ENCODE measurements at regions not wholly inside any gene's neighbourhood (a gene's known extent, or its start where the extent isn't known, plus 50 kb on each side); places are given as distances from the start of the nearest gene placed in this dataset.

GRCh38 chrX:76931518-76931917, 504.0 kb downstream of the MAGEE1 start:
- TF ChIP-seq, protein P1, sequence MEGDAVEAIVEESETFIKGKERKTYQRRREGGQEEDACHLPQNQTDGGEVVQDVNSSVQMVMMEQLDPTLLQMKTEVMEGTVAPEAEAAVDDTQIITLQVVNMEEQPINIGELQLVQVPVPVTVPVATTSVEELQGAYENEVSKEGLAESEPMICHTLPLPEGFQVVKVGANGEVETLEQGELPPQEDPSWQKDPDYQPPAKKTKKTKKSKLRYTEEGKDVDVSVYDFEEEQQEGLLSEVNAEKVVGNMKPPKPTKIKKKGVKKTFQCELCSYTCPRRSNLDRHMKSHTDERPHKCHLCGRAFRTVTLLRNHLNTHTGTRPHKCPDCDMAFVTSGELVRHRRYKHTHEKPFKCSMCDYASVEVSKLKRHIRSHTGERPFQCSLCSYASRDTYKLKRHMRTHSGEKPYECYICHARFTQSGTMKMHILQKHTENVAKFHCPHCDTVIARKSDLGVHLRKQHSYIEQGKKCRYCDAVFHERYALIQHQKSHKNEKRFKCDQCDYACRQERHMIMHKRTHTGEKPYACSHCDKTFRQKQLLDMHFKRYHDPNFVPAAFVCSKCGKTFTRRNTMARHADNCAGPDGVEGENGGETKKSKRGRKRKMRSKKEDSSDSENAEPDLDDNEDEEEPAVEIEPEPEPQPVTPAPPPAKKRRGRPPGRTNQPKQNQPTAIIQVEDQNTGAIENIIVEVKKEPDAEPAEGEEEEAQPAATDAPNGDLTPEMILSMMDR (conservative IDR thresholded peaks at IDR 0.05 in 1 of 2, IDR thresholded peaks at IDR 0.05 in 1 of 2; ENCODE audit: low read depth in 1 of 2, low read length in 2 of 2) = no peak
- no peak for TF ChIP-seq EZH2 (IDR thresholded peaks at IDR 0.05; ENCODE audit: low read length, missing control alignments)

Measured in fibroblast of lung (primary cell).